DOHH2 (cell line): ENCODE measurements at regions not wholly inside any gene's neighbourhood (a gene's known extent, or its start where the extent isn't known, plus 50 kb on each side); places are given as distances from the start of the nearest gene placed in this dataset.

Source experiments
- EZH2phosphoT487 ChIP-seq: fragments of 200-600 bp; sonication (generic); IDR thresholded peaks from 2 replicates; pipeline ENCODE4 v1.6.1; 2017; ENCODE audit warnings: borderline replicate concordance, mild to moderate bottlenecking, antibody characterized with exemption, low read length, moderate library complexity, mixed read lengths
- TF ChIP-seq, protein P1 (sequence below): fragments of 200-600 bp; sonication (generic); IDR thresholded peaks from one replicate; pipeline ENCODE4 v1.5.1; 2014; ENCODE audit warnings: antibody characterized with exemption, mild to moderate bottlenecking, low read depth, low read length; ENCODE audit not compliant: poor library complexity, severe bottlenecking

GRCh38 chr16:31714903-31715504 lies 158.6 kb upstream of the ZNF267 start:
- TF ChIP-seq, protein P1, sequence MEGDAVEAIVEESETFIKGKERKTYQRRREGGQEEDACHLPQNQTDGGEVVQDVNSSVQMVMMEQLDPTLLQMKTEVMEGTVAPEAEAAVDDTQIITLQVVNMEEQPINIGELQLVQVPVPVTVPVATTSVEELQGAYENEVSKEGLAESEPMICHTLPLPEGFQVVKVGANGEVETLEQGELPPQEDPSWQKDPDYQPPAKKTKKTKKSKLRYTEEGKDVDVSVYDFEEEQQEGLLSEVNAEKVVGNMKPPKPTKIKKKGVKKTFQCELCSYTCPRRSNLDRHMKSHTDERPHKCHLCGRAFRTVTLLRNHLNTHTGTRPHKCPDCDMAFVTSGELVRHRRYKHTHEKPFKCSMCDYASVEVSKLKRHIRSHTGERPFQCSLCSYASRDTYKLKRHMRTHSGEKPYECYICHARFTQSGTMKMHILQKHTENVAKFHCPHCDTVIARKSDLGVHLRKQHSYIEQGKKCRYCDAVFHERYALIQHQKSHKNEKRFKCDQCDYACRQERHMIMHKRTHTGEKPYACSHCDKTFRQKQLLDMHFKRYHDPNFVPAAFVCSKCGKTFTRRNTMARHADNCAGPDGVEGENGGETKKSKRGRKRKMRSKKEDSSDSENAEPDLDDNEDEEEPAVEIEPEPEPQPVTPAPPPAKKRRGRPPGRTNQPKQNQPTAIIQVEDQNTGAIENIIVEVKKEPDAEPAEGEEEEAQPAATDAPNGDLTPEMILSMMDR = no peak
- TF ChIP-seq EZH2phosphoT487 = no peak
